GM19395 (cell line): ENCODE measurements at regions not wholly inside any gene's neighbourhood (a gene's known extent, or its start where the extent isn't known, plus 50 kb on each side); places are given as distances from the start of the nearest gene placed in this dataset.

ENCODE experiments used
- ATAC-seq: cut with Tn5 transposase; IDR thresholded peaks from one replicate; pipeline ENCODE4 v1.9.1; 2021; ENCODE audit warnings: mild to moderate bottlenecking, moderate library complexity; ENCODE audit not compliant: unreplicated experiment

DNA sequence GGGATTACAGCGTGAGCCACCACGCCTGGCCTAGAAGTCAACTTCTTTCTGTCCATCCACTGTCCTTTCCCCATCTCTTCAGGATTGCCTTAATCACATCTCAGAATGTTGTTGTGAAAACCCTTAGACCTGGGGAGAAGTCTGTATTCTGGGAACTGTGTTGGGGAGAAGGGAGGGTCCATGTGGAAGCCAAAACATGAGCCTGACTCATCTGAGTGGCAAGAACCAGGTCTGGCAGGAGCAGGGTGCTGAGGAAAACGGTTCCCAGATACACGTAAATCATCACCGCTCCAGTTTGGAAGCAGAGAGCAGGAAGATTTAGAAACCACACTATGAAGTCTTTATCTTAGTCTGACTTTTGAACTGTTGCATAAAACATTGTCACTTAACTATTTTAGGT lies 245.6 kb upstream of the RGS6 start:
- no peak for ATAC-seq

GRCh38 chr14:71687166-71687831 lies 244.9 kb upstream of the RGS6 start:
- no peak for ATAC-seq

- no peak for ATAC-seq
Observed at GRCh38 chr14:71688576-71688975, 243.7 kb upstream of the RGS6 start.

DNA sequence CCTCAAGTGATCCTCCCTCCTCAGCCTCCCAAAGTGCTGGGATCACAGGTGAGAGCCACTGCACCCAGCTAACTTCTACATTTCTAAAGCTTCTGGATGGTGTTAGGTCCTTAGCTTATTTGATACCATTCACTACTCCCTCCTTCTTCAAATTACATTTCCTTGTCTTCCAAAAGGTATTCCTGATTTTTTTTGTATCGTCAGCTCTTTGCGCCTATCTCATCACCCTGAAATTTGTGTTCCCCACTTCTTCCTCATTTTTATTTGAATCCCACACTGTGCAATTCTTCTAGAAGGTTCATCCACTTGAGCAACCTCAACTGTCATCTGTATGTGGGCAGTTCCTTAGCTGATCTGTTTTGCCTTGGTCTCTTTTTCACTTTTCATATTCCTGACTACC lies 241.8 kb upstream of the RGS6 start:
- ATAC-seq: no peak

- no peak for ATAC-seq
Observed at GRCh38 chr14:71692496-71692895, 239.7 kb upstream of the RGS6 start.

- no peak for ATAC-seq
Observed at GRCh38 chr14:71693381-71693780, 238.8 kb upstream of the RGS6 start.

- no peak for ATAC-seq
Observed at GRCh38 chr14:71694591-71695530, 237.4 kb upstream of the RGS6 start.

- no peak for ATAC-seq
Observed at GRCh38 chr14:71695611-71696350, 236.4 kb upstream of the RGS6 start.

GRCh38 chr14:71698027-71698426 lies 234.2 kb upstream of the RGS6 start:
- no peak for ATAC-seq

GRCh38 chr14:71698673-71699072 lies 233.6 kb upstream of the RGS6 start:
- ATAC-seq: no peak

DNA sequence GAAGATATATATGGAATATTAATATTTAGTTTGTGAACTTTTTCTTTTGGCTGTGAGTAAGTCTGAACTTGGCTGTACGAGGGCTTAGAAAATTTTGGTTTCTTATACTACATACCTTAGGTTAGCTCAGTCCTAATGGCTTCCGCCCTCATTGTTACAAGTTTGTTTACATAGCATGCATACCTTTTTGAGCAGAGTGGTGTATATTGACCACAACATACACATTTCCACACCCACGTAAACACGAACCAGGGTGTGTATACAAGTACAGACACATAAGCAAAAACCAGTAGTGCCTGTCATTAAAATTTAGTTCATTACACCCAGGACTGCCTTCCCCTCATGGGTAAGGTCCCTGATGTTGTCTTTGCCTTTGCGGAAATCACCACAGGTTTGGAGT lies 230.2 kb upstream of the RGS6 start:
- ATAC-seq: no peak

DNA sequence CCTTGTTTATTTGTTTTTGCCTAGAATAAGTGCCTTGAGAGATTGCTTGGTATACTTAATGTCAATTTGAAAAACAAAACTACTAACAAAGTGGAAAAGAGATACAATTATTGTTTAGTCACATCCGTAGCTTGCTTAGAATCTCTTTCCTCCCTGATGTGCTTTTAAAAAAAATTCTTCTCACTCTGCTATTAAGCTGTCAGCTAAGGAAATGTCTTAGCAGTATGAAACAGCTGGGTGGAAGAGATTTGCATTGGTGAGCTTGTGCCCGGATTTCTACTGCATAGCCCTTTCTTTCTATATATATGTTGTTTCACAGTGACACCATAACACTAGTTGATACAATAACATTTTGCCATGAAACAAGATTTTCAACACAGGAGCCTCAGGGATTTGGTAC lies 229.4 kb upstream of the RGS6 start:
- ATAC-seq: no peak

DNA sequence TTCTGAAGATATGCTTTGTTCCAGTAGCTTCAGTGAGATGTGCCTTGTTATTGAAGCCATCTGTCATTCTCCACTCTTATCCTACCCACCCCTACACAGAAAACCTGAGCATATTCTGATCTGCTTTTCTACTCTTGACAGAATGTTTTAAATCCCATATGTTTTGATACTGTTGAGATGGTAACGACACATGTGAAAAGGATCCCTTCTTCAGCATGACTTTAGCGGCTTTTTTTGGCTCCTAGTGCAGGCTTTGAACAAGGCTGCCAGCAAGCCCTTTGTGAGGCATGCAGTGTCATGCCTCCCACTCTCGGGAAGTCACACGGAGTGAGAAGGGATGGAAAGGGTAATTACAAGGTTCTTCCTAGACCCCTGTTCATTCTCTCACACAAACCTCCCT lies 228.8 kb upstream of the RGS6 start:
- ATAC-seq: no peak

GRCh38 chr14:71704210-71704609 lies 228.0 kb upstream of the RGS6 start:
- ATAC-seq: no peak

GRCh38 chr14:71705460-71705859 lies 226.8 kb upstream of the RGS6 start:
- no peak for ATAC-seq

DNA sequence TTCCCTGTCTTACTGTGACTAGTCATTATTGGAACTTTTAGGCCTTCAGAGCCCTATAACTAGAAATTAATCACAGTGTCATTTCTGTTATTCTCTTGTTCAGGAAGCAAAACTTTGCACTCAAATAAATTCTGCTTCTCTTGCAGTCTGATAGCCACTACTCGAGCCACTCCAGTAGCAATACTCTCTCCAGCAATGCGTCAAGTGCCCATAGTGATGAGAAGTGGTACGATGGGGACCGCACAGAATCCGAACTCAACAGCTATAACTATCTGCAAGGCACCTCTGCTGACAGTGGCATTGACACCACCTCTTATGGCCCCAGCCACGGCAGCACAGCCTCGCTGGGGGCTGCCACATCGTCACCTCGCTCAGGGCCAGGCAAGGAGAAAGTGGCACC lies 223.2 kb upstream of the RGS6 start:
- ATAC-seq: no peak

- no peak for ATAC-seq
Observed at GRCh38 chr14:71709987-71710386, 222.2 kb upstream of the RGS6 start.

DNA sequence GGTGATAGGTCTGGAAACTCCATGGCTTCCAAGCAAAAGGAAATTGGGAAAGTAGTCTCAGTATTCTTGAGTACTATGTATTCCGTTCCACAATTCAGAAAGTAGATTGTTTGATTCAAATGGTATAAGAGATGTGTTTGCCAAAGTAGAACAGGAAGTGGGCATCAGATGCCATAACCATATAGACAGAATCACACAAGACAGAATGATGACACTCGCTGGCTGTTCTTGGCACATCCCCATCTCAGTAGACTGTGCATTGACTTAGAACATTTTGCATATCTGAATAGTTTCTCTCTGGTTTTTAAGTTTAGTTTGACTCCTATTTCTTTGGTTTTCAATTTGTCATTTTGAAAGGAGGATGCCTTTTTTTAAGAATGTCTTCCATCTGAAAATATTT lies 221.1 kb upstream of the RGS6 start:
- no peak for ATAC-seq

GRCh38 chr14:71711619-71712018 lies 220.6 kb upstream of the RGS6 start:
- no peak for ATAC-seq

- ATAC-seq: no peak
Observed at GRCh38 chr14:71712478-71712877, 219.8 kb upstream of the RGS6 start.

- ATAC-seq: no peak
Observed at GRCh38 chr14:71713016-71713415, 219.2 kb upstream of the RGS6 start.

GRCh38 chr14:71713451-71713850 lies 218.8 kb upstream of the RGS6 start:
- ATAC-seq: no peak
